Calu3 (cell line): ENCODE measurements at regions not wholly inside any gene's neighbourhood (a gene's known extent, or its start where the extent isn't known, plus 50 kb on each side); places are given as distances from the start of the nearest gene placed in this dataset.

Source experiments
- BruUV-seq: library from RNA; stranded (reverse); fragments of 400-500 nt; replicated peaks from 2 replicates; lab custom pipeline; 2021; lab: Mats Ljungman, UMichigan
- CTCF ChIA-PET: fragments of 300-600 bp; sonication (Branson Sonifier 250); formaldehyde crosslinking; loops from one replicate; lab custom pipeline; 2022; ENCODE audit warnings: antibody characterized with exemption; lab: Charles Lee
- DNase-seq: peaks from one replicate; pipeline ENCODE4 v3.0.0; 2022
- H3K27ac Mint-ChIP-seq: one replicate; pipeline ENCODE4 v1.8.0; 2022; ENCODE audit warnings: mixed read lengths; ENCODE audit not compliant: unreplicated experiment
- H3K27me3 Mint-ChIP-seq: one replicate; pipeline ENCODE4 v1.8.0; 2022; ENCODE audit warnings: mixed read lengths; ENCODE audit not compliant: unreplicated experiment
- H3K36me3 Mint-ChIP-seq: one replicate; pipeline ENCODE4 v1.8.0; 2022; ENCODE audit warnings: mild to moderate bottlenecking, moderate library complexity, mixed read lengths; ENCODE audit not compliant: insufficient read depth, unreplicated experiment
- H3K4me1 Mint-ChIP-seq: one replicate; pipeline ENCODE4 v1.8.0; 2022; ENCODE audit warnings: mild to moderate bottlenecking, low read depth, mixed read lengths; ENCODE audit not compliant: unreplicated experiment
- H3K4me3 Mint-ChIP-seq: one replicate; pipeline ENCODE4 v1.8.0; 2022; ENCODE audit warnings: mild to moderate bottlenecking, low read depth, moderate library complexity, mixed read lengths; ENCODE audit not compliant: unreplicated experiment
- H3K9me3 Mint-ChIP-seq: one replicate; pipeline ENCODE4 v1.8.0; 2022; ENCODE audit warnings: low read depth, mixed read lengths; ENCODE audit not compliant: unreplicated experiment
- CTCF ChIP-seq: fragments of 200-600 bp; IDR thresholded peaks from one replicate; pipeline ENCODE4 v1.8.0; 2022; ENCODE audit warnings: antibody characterized with exemption; ENCODE audit not compliant: unreplicated experiment
- intact Hi-C: fragments of 100-400 bp; cut with micrococcal nuclease; formaldehyde crosslinking; loops from one replicate; pipeline ENCODE4 v1.10.0; 2022; ENCODE audit not compliant: unreplicated experiment

GRCh38 chr14:82180139-82180538 is 646.5 kb upstream of the SEL1L start:
- no peak overlapping the region for H3K27ac Mint-ChIP-seq
- CTCF ChIA-PET = no interaction called here
- H3K4me1 Mint-ChIP-seq = no peaks in the 10 kb centered on the region
- H3K4me3 Mint-ChIP-seq = no peak overlapping the region
- intact Hi-C loops = no loop called here
- TF ChIP-seq CTCF = no peak
- H3K36me3 Mint-ChIP-seq = no peaks in the 10 kb centered on the region
- DNase-seq = no peak
- H3K9me3 Mint-ChIP-seq = peaks cover 16% of the 10 kb centered on the region
- no peaks in the 10 kb centered on the region for H3K27me3 Mint-ChIP-seq
- BruUV-seq = no TSS peak

- TF ChIP-seq CTCF = no peak
- no peak for DNase-seq
- peaks cover 12% of the 10 kb centered on the region for H3K9me3 Mint-ChIP-seq
- H3K27ac Mint-ChIP-seq = no peak overlapping the region
- intact Hi-C loops = no loop called here
- no TSS peak for BruUV-seq
- H3K36me3 Mint-ChIP-seq = no peaks in the 10 kb centered on the region
- H3K27me3 Mint-ChIP-seq = no peaks in the 10 kb centered on the region
- CTCF ChIA-PET = no interaction called here
- H3K4me3 Mint-ChIP-seq = no peak overlapping the region
- H3K4me1 Mint-ChIP-seq = no peaks in the 10 kb centered on the region
These were observed 649.0 kb upstream of the SEL1L start for GRCh38 chr14:82182646-82183045.

- intact Hi-C loops = no loop called here
- Mint-ChIP-seq H3K4me1 (no peaks in the 10 kb centered on the region), H3K36me3 (no peaks in the 10 kb centered on the region), H3K27me3 (no peaks in the 10 kb centered on the region), H3K9me3 (peaks cover 11% of the 10 kb centered on the region), H3K27ac (no peak overlapping the region), H3K4me3 (no peak overlapping the region)
- no peak for DNase-seq
- CTCF ChIA-PET = no interaction called here
- TF ChIP-seq CTCF = no peak
- no TSS peak for BruUV-seq
These were observed 657.1 kb upstream of the SEL1L start for GRCh38 chr14:82190742-82191141.

GRCh38 chr14:82192387-82192786 is 658.7 kb upstream of the SEL1L start:
- intact Hi-C loops = no loop called here
- no peak for DNase-seq
- H3K4me3 Mint-ChIP-seq = no peak overlapping the region
- no TSS peak for BruUV-seq
- CTCF ChIA-PET = interaction anchor here (1.2 kb wide), 1 partner anchor 9 kb away, joined by 3 read pairs; no protein-coding TSS in a partner anchor
- H3K36me3 Mint-ChIP-seq = no peaks in the 10 kb centered on the region
- H3K27ac Mint-ChIP-seq = no peak overlapping the region
- H3K27me3 Mint-ChIP-seq = no peaks in the 10 kb centered on the region
- H3K9me3 Mint-ChIP-seq = peaks cover 20% of the 10 kb centered on the region
- TF ChIP-seq CTCF = no peak
- no peaks in the 10 kb centered on the region for H3K4me1 Mint-ChIP-seq
